ENCODE measurements at regions not wholly inside any gene's neighbourhood (a gene's known extent, or its start where the extent isn't known, plus 50 kb on each side); places are given as distances from the start of the nearest gene placed in this dataset.
A peak's percentile ranks its signal among the peaks of the same experiment; 100 is the strongest.
"Not testable (repeated sequence)": the region's sequence is repeated elsewhere in the genome, so short reads cannot be mapped to it uniquely, and the experiment has no call there.

- POLR2A ChIA-PET, result no interaction called here
- ATAC-seq (no peak), DNase-seq (no peak)
- H3K4me1 Mint-ChIP-seq, result no peaks in the 10 kb centered on the region
- H3K27me3 Mint-ChIP-seq, result peaks cover 0 to 5% (median 0%) of the 10 kb centered on the region in 5 donors
- H3K36me3 Mint-ChIP-seq, result peaks cover 0 to 5% (median 2%) of the 10 kb centered on the region in 3 donors
- no peak overlapping the region for H3K27ac Mint-ChIP-seq
- H3K9me3 Mint-ChIP-seq, result peaks cover 0 to 11% (median 0%) of the 10 kb centered on the region in 9 donors
- H3K4me3 Mint-ChIP-seq, result no peak overlapping the region
These were observed 385.2 kb upstream of the KLF6 start for GRCh38 chr10:4170181-4170580.

DNA sequence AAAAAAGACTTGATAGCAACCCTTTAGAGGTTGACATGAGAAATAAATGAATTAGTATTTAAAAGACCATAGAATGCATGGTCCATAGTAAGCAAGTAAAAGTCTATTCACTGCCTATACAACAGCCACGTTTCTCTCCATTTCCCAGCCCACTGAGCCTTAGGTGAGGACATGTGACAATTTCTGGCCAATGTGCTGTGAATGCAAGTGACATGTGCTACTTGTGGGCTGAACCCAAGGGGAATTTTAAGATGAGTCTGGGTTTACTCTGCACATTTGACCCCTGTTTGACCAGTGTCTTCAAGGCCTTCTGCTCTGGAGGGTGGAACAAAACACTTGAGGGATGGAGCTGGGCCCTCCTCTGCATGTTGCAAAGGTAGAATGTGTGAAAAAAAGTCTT lies 384.4 kb upstream of the KLF6 start:
- Mint-ChIP-seq H3K4me1 (no peaks in the 10 kb centered on the region), H3K4me3 (no peak overlapping the region), H3K27me3 (peaks cover 0 to 8% (median 0%) of the 10 kb centered on the region in 5 donors), H3K27ac (no peak overlapping the region), H3K36me3 (peaks cover 0 to 5% (median 0%) of the 10 kb centered on the region in 3 donors), H3K9me3 (peaks cover 0 to 11% (median 0%) of the 10 kb centered on the region in 9 donors)
- no peak for ATAC-seq
- POLR2A ChIA-PET, result no interaction called here
- no peak for DNase-seq

DNA sequence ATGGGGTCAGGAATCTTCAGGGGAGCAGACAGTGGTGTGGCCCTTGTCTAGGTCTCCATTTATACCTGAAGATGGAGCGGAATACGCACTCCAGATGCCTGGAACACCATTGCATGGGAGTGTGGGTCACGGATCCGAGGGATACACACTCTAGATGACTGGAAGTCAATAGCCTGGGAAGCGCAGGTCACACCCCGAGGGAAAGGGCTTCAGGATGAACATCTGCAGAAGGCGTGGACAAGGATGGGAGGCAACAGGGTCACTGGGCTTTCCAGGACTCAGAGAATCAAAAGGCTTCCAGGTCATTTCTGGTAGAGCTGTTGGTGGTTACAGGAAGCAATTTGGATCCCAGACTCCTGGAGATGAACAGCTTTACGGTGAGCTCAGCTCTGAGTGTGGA lies 382.2 kb upstream of the KLF6 start:
- no peak overlapping the region for H3K4me3 Mint-ChIP-seq
- ATAC-seq (no peak), DNase-seq (no peak)
- H3K27ac Mint-ChIP-seq, result no peak overlapping the region
- no peaks in the 10 kb centered on the region for H3K36me3 Mint-ChIP-seq
- H3K27me3 Mint-ChIP-seq, result peaks cover 0 to 3% (median 0%) of the 10 kb centered on the region in 5 donors
- peaks cover 0 to 4% (median 0%) of the 10 kb centered on the region in 9 donors for H3K9me3 Mint-ChIP-seq
- H3K4me1 Mint-ChIP-seq, result no peaks in the 10 kb centered on the region
- POLR2A ChIA-PET, result no interaction called here

DNA sequence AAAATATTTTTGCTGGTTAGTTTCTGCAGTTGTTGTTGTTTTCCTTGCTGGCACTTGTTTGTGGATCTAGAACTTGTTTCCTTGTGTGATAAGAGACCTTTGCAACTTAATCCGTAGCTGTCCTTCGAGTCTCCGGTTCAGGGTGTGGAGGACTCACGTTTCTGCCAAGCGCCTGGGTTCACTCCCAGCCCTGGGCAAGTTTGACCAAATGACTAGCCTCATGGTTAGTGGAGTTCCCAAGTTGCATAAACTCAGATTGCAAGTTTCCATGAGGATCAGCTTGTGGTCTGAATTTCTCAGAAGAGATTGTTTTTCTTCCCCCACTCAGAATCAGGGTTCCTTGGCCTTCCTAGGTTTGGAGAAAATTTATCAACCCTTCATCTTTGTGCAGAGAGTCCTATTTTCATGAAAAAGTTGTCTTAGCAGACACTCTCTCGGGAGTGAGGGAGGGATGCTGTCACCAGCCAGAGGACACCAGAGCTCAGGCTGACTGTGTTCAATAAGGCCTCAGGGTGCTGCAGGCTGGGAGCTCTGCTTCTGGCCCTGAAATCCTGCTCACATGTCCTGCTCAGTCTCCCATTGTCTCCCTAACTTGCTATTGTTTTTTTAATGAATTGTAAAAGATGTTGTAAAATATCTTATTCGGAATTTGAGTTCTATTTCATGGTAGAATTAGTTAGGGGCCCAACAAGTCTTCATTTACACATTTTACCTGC lies 377.7 kb upstream of the KLF6 start:
- Mint-ChIP-seq H3K4me3 (no peak overlapping the region), H3K36me3 (no peaks in the 10 kb centered on the region), H3K27ac (no peak overlapping the region), H3K9me3 (no peaks in the 10 kb centered on the region), H3K27me3 (peaks cover 0 to 3% (median 0%) of the 10 kb centered on the region in 5 donors), H3K4me1 (no peaks in the 10 kb centered on the region)
- DNase-seq (no peak), ATAC-seq (no peak)
- POLR2A ChIA-PET, result no interaction called here

DNA sequence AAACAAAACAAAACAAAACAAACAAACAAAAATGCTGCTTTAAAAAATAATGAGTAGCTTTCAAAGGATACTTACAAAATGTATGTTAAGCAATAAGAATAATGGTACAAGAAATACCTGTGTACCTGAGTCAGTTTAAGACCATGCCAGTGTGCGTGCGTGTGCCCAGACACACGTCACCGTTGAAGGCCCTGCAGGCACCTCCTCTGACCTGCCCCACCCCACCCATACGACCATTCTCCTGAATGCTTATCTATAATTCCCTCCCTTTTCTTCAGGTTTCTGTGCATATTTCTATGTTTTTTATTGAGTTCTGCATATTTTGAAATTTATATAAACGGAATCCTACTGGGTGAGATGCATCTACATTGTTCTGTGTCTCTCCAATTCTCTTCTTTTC lies 374.2 kb upstream of the KLF6 start:
- H3K36me3 Mint-ChIP-seq, result no peaks in the 10 kb centered on the region
- no peak for ATAC-seq
- no peak overlapping the region for H3K4me3 Mint-ChIP-seq
- no peaks in the 10 kb centered on the region for H3K9me3 Mint-ChIP-seq
- peaks cover 2 to 10% (median 6%) of the 10 kb centered on the region in 4 donors for H3K4me1 Mint-ChIP-seq
- no peak for DNase-seq
- no peaks in the 10 kb centered on the region for H3K27me3 Mint-ChIP-seq
- no peak overlapping the region for H3K27ac Mint-ChIP-seq
- POLR2A ChIA-PET, result no interaction called here

GRCh38 chr10:4154191-4154715 lies 369.2 kb upstream of the KLF6 start:
- no peaks in the 10 kb centered on the region for H3K36me3 Mint-ChIP-seq
- no peaks in the 10 kb centered on the region for H3K9me3 Mint-ChIP-seq
- peaks cover 4 to 15% (median 10%) of the 10 kb centered on the region in 4 donors for H3K4me1 Mint-ChIP-seq
- H3K27ac Mint-ChIP-seq, result no peak overlapping the region
- ATAC-seq (peak in 1 of 2 donors; percentile 53), DNase-seq (no peak)
- POLR2A ChIA-PET, result no interaction called here
- no peak overlapping the region for H3K4me3 Mint-ChIP-seq
- no peaks in the 10 kb centered on the region for H3K27me3 Mint-ChIP-seq

GRCh38 chr10:4151466-4151865 lies 366.5 kb upstream of the KLF6 start:
- POLR2A ChIA-PET, result no interaction called here
- DNase-seq, result no peak
- H3K27ac Mint-ChIP-seq, result no peak overlapping the region

DNA sequence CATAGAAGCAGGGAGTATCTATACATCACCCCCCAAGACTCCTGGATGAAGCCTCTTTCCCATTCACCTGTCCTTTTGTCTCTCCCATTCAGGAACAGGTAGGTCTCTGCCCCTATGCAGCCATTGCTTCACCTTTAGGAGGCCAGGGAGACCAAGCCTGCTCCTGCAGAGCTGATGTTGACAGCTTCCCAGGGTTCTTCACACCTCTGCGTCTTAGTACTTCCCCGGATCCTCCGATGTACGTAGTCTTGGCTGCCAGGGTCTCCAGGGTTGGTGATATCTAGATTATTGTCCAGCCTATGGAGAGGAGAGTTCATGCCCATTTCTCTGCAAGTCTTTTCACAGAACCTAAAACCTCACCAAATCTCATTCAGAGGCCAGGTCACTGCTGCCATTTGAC lies 365.7 kb upstream of the KLF6 start:
- Mint-ChIP-seq H3K36me3 (no peaks in the 10 kb centered on the region), H3K4me3 (no peak overlapping the region), H3K4me1 (peaks cover 4 to 15% (median 10%) of the 10 kb centered on the region in 4 donors), H3K9me3 (no peaks in the 10 kb centered on the region), H3K27me3 (peaks cover 0 to 2% (median 0%) of the 10 kb centered on the region in 5 donors), H3K27ac (no peak overlapping the region)
- ATAC-seq (no peak), DNase-seq (no peak)
- POLR2A ChIA-PET, result no interaction called here

More at GRCh38 chr10:4151466-4151865, 366.5 kb upstream of the KLF6 start:
- Mint-ChIP-seq H3K9me3 (no peaks in the 10 kb centered on the region), H3K36me3 (no peaks in the 10 kb centered on the region), H3K27me3 (no peaks in the 10 kb centered on the region), H3K4me3 (no peak overlapping the region), H3K4me1 (peaks cover 4 to 15% (median 10%) of the 10 kb centered on the region in 4 donors)
- no peak for ATAC-seq

GRCh38 chr10:4149460-4149859 lies 364.5 kb upstream of the KLF6 start:
- not testable (repeated sequence) for H3K27ac Mint-ChIP-seq

GRCh38 chr10:4147245-4147644 lies 362.2 kb upstream of the KLF6 start:
- DNase-seq (no peak), ATAC-seq (no peak)
- H3K27me3 Mint-ChIP-seq, result peaks cover 0 to 2% (median 0%) of the 10 kb centered on the region in 5 donors
- H3K4me3 Mint-ChIP-seq, result no peak overlapping the region
- no peaks in the 10 kb centered on the region for H3K4me1 Mint-ChIP-seq
- peaks cover 0 to 5% (median 2%) of the 10 kb centered on the region in 3 donors for H3K36me3 Mint-ChIP-seq
- H3K27ac Mint-ChIP-seq, result no peak overlapping the region
- POLR2A ChIA-PET, result interaction anchor here (0.5 kb wide), 1 partner anchor 170 kb away, joined by 3 read pairs; no protein-coding TSS in a partner anchor
- H3K9me3 Mint-ChIP-seq, result peaks cover 0 to 7% (median 0%) of the 10 kb centered on the region in 9 donors

More at GRCh38 chr10:4149460-4149859, 364.5 kb upstream of the KLF6 start:
- POLR2A ChIA-PET, DNase-seq, H3K9me3 Mint-ChIP-seq, H3K4me1 Mint-ChIP-seq, H3K36me3 Mint-ChIP-seq, H3K27me3 Mint-ChIP-seq, ATAC-seq, H3K4me3 Mint-ChIP-seq: not testable (repeated sequence)

GRCh38 chr10:4144817-4145216 lies 359.8 kb upstream of the KLF6 start:
- no peak overlapping the region for H3K27ac Mint-ChIP-seq
- POLR2A ChIA-PET, result no interaction called here
- no peak for DNase-seq
- no peak for ATAC-seq
- no peaks in the 10 kb centered on the region for H3K4me1 Mint-ChIP-seq
- peaks cover 0 to 22% (median 10%) of the 10 kb centered on the region in 3 donors for H3K36me3 Mint-ChIP-seq
- peaks cover 0 to 2% (median 0%) of the 10 kb centered on the region in 5 donors for H3K27me3 Mint-ChIP-seq
- no peak overlapping the region for H3K4me3 Mint-ChIP-seq
- H3K9me3 Mint-ChIP-seq, result peaks cover 3 to 29% (median 18%) of the 10 kb centered on the region in 9 donors

DNA sequence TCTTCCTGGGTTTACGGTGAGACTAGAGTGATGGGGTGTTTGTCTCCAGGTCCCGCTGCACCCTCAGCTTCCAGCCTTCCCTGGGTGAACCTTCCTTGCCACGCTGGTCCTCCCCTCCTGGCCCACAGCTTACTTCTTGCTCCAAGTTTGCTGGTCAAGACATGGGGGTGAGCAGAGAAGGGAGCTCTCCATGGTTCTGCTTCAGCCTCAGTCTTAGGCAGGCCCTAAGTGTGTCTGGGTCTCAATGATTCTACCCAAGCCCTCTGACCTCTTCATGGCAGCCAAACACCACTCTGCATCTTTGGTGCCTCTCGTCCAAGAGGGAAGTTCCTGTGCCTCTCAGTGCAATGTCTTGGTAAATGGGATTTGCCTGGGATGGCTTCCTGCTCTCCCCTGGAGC lies 356.5 kb upstream of the KLF6 start:
- H3K4me3 Mint-ChIP-seq, result no peak overlapping the region
- POLR2A ChIA-PET, result no interaction called here
- peaks cover 0 to 2% (median 0%) of the 10 kb centered on the region in 4 donors for H3K4me1 Mint-ChIP-seq
- no peak for DNase-seq
- H3K27me3 Mint-ChIP-seq, result peaks cover 0 to 2% (median 0%) of the 10 kb centered on the region in 5 donors
- H3K9me3 Mint-ChIP-seq, result peaks cover 9 to 41% (median 26%) of the 10 kb centered on the region in 9 donors
- H3K36me3 Mint-ChIP-seq, result peaks cover 0 to 34% (median 10%) of the 10 kb centered on the region in 3 donors
- H3K27ac Mint-ChIP-seq, result no peak overlapping the region
- ATAC-seq, result no peak

DNA sequence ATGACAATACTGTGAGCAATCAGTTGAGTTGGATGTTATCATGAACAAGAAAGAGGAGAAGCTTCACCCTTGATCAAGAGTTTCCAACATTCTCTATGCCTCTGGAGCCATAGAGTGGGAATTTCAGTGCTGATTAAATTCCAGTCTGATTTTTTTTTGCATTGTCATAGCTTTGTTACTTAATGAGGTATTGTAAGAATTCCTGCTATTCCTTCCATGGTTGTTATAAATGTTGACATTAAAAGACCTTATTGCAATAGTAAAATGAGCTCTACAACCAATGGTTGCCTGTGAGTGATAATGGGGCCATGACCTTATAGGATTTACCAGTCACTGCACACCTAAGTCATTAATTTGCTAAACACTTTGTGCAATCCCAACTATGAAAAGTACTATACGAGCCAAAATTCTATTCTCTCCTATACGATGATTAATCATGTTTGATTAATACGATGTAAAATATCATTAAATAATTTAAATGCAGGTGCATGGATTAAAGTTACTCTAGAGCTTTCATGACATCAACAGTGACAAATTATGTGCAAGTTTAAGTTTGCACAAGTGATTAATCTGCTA lies 353.2 kb upstream of the KLF6 start:
- ATAC-seq, result no peak
- no peak overlapping the region for H3K27ac Mint-ChIP-seq
- H3K36me3 Mint-ChIP-seq, result peaks cover 0 to 34% (median 10%) of the 10 kb centered on the region in 3 donors
- peaks cover 0 to 17% (median under 1%) of the 10 kb centered on the region in 4 donors for H3K4me1 Mint-ChIP-seq
- no peaks in the 10 kb centered on the region for H3K27me3 Mint-ChIP-seq
- H3K9me3 Mint-ChIP-seq, result peaks cover 9 to 41% (median 26%) of the 10 kb centered on the region in 9 donors
- H3K4me3 Mint-ChIP-seq, result no peak overlapping the region
- DNase-seq, result no peak
- POLR2A ChIA-PET, result no interaction called here

Measured in naive thymus-derived CD8-positive, alpha-beta T cell (primary cell).